ENCODE measurements at regions not wholly inside any gene's neighbourhood (a gene's known extent, or its start where the extent isn't known, plus 50 kb on each side); places are given as distances from the start of the nearest gene placed in this dataset.
"Not testable (repeated sequence)": the region's sequence is repeated elsewhere in the genome, so short reads cannot be mapped to it uniquely, and the experiment has no call there.

DNA sequence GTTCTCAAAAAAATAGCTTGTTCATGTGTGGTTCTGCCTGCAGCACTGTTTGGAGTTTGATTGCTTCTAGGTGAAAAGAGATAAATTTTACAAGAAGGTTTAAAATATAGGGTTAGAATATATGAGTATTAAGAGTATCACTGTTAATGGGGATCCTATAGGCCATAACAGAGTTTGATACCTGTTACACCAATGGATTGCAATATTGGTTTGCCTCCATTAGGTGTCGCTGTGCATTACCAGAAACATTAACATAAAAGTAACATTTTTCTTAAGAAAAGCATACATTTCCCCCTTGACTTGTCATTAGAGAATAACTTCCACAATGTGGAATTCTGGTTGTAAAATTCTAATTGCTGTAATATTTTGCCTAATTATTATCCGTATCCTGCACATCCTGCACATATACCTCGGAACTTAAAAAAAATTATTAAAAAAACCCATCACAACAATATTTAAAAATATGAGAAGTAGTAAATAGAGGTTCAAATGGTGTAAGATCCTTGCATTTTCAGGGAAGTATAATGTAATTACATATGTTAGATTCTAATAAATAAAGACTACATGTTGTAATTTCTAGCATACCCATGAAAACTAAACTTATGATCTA, 63.0 kb downstream of the CYP4A11 start:
- H4K20me1 ChIP-seq (ENCODE audit: insufficient read depth); H3K36me3 ChIP-seq (ENCODE audit: insufficient read depth); H3K4me2 ChIP-seq; H3K79me2 ChIP-seq (ENCODE audit: insufficient read depth, low read depth); H3K27ac ChIP-seq; H3K4me3 ChIP-seq (IDR thresholded peaks at IDR 0.05; ENCODE audit: insufficient read depth, low read depth, low read length); H2AFZ ChIP-seq (ENCODE audit: low read depth); H3K27me3 ChIP-seq (ENCODE audit: insufficient read depth, low read depth); H3K9ac ChIP-seq; H3K4me1 ChIP-seq (ENCODE audit: low read depth, poor library complexity, severe bottlenecking): not testable (repeated sequence)

- H4K20me1 ChIP-seq (ENCODE audit: insufficient read depth); H2AFZ ChIP-seq (ENCODE audit: low read depth); H3K9ac ChIP-seq; H3K27me3 ChIP-seq (ENCODE audit: insufficient read depth, low read depth); H3K4me2 ChIP-seq; H3K36me3 ChIP-seq (ENCODE audit: insufficient read depth); H3K4me1 ChIP-seq (ENCODE audit: low read depth, poor library complexity, severe bottlenecking); H3K79me2 ChIP-seq (ENCODE audit: insufficient read depth, low read depth); H3K27ac ChIP-seq; H3K4me3 ChIP-seq (IDR thresholded peaks at IDR 0.05; ENCODE audit: insufficient read depth, low read depth, low read length): not testable (repeated sequence)
- TF ChIP-seq CTCF (conservative IDR thresholded peaks at IDR 0.05; ENCODE audit: low read depth, low read length) = 0 out of 2 replicates have a peak, but pooled peaks have one; percentile 35
These were observed 65.2 kb downstream of the CYP4A11 start for GRCh38 chr1:46876093-46876492.

Measured in KMS-11 (cell line).